HG03565 (cell line): ENCODE measurements at regions not wholly inside any gene's neighbourhood (a gene's known extent, or its start where the extent isn't known, plus 50 kb on each side); places are given as distances from the start of the nearest gene placed in this dataset.
"Not testable (repeated sequence)": the region's sequence is repeated elsewhere in the genome, so short reads cannot be mapped to it uniquely, and the experiment has no call there.

Experiments used
- ATAC-seq: cut with Tn5 transposase; IDR thresholded peaks from one replicate; pipeline ENCODE4 v1.9.1; 2021; ENCODE audit warnings: mild to moderate bottlenecking, moderate library complexity; ENCODE audit not compliant: unreplicated experiment

- no peak for ATAC-seq
Measured at GRCh38 chr11:116070520-116070919, 566.3 kb upstream of the CADM1 start.

- ATAC-seq = no peak
Measured at GRCh38 chr11:116066777-116067176, 562.6 kb upstream of the CADM1 start.

GRCh38 chr11:116065986-116066385, 561.8 kb upstream of the CADM1 start:
- ATAC-seq = no peak

- no peak for ATAC-seq
Measured at GRCh38 chr11:116065191-116065895, 561.1 kb upstream of the CADM1 start.

GRCh38 chr11:116062490-116063171, 558.4 kb upstream of the CADM1 start:
- no peak for ATAC-seq

GRCh38 chr11:116062129-116062489, 557.9 kb upstream of the CADM1 start:
- ATAC-seq = no peak

GRCh38 chr11:116061322-116061721, 557.1 kb upstream of the CADM1 start:
- no peak for ATAC-seq

GRCh38 chr11:116059919-116060318, 555.7 kb upstream of the CADM1 start:
- no peak for ATAC-seq

GRCh38 chr11:116057000-116057399, 552.8 kb upstream of the CADM1 start:
- ATAC-seq = no peak

GRCh38 chr11:116055064-116055463, 550.8 kb upstream of the CADM1 start:
- no peak for ATAC-seq

GRCh38 chr11:116053548-116053919, 549.3 kb upstream of the CADM1 start:
- ATAC-seq = no peak

- ATAC-seq = no peak
Measured at GRCh38 chr11:116052603-116053547, 548.7 kb upstream of the CADM1 start.

GRCh38 chr11:116051494-116051893, 547.3 kb upstream of the CADM1 start:
- ATAC-seq = no peak

- ATAC-seq = no peak
Measured at GRCh38 chr11:116049383-116049782, 545.2 kb upstream of the CADM1 start.

GRCh38 chr11:116046127-116046526, 541.9 kb upstream of the CADM1 start:
- no peak for ATAC-seq

- no peak for ATAC-seq
Measured at GRCh38 chr11:116044941-116045340, 540.7 kb upstream of the CADM1 start.

- no peak for ATAC-seq
Measured at GRCh38 chr11:116044520-116044919, 540.3 kb upstream of the CADM1 start.

- ATAC-seq = no peak
Measured at GRCh38 chr11:116043857-116044256, 539.6 kb upstream of the CADM1 start.

GRCh38 chr11:116043059-116043458, 538.8 kb upstream of the CADM1 start:
- not testable (repeated sequence) for ATAC-seq

- ATAC-seq = no peak
Measured at GRCh38 chr11:116042146-116042545, 537.9 kb upstream of the CADM1 start.

GRCh38 chr11:116037861-116038260, 533.6 kb upstream of the CADM1 start:
- ATAC-seq = no peak

- ATAC-seq = no peak
Measured at GRCh38 chr11:116035977-116036376, 531.8 kb upstream of the CADM1 start.
